ENCODE measurements at regions not wholly inside any gene's neighbourhood (a gene's known extent, or its start where the extent isn't known, plus 50 kb on each side); places are given as distances from the start of the nearest gene placed in this dataset.
A peak's percentile ranks its signal among the peaks of the same experiment; 100 is the strongest.

DNA sequence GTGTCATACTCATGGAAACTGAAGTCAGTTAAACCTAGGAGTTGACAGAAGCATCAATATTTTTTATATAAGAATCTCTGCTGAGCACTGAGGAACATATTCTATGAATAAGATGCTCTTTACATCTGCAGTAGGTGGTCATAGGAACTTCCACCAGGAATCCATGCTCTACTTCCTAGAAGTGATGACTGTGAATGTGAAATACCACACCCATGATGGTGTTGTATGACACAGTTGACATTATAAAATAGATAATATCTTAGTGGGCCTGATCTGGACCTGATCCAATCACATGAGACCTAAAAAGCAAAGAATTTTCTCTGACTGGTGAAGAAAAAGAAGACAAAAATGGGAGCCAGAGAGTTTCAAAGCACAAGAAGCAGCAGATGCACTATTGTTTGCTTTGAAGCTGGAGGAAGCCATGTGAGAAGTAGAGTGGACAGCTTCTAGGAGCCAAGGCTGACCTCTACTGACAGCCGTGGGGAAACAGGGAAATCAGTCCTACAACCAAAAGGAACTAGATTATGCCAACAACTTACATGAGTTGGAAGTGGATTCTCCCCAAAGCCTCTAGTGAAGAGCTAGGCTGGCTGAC lies 68.6 kb upstream of the HS3ST1 start:
- no peak for TF ChIP-seq EZH2 (IDR thresholded peaks at IDR 0.05; ENCODE audit: low read depth, unreplicated experiment)
- TF ChIP-seq EZH2phosphoT487 (IDR thresholded peaks at IDR 0.05; ENCODE audit: unreplicated experiment) = no peak
- TF ChIP-seq, protein P1, sequence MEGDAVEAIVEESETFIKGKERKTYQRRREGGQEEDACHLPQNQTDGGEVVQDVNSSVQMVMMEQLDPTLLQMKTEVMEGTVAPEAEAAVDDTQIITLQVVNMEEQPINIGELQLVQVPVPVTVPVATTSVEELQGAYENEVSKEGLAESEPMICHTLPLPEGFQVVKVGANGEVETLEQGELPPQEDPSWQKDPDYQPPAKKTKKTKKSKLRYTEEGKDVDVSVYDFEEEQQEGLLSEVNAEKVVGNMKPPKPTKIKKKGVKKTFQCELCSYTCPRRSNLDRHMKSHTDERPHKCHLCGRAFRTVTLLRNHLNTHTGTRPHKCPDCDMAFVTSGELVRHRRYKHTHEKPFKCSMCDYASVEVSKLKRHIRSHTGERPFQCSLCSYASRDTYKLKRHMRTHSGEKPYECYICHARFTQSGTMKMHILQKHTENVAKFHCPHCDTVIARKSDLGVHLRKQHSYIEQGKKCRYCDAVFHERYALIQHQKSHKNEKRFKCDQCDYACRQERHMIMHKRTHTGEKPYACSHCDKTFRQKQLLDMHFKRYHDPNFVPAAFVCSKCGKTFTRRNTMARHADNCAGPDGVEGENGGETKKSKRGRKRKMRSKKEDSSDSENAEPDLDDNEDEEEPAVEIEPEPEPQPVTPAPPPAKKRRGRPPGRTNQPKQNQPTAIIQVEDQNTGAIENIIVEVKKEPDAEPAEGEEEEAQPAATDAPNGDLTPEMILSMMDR (conservative IDR thresholded peaks at IDR 0.05; ENCODE audit: low read depth in 2 of 2) = peak; percentile 36 to 69
- TF ChIP-seq, protein P2, sequence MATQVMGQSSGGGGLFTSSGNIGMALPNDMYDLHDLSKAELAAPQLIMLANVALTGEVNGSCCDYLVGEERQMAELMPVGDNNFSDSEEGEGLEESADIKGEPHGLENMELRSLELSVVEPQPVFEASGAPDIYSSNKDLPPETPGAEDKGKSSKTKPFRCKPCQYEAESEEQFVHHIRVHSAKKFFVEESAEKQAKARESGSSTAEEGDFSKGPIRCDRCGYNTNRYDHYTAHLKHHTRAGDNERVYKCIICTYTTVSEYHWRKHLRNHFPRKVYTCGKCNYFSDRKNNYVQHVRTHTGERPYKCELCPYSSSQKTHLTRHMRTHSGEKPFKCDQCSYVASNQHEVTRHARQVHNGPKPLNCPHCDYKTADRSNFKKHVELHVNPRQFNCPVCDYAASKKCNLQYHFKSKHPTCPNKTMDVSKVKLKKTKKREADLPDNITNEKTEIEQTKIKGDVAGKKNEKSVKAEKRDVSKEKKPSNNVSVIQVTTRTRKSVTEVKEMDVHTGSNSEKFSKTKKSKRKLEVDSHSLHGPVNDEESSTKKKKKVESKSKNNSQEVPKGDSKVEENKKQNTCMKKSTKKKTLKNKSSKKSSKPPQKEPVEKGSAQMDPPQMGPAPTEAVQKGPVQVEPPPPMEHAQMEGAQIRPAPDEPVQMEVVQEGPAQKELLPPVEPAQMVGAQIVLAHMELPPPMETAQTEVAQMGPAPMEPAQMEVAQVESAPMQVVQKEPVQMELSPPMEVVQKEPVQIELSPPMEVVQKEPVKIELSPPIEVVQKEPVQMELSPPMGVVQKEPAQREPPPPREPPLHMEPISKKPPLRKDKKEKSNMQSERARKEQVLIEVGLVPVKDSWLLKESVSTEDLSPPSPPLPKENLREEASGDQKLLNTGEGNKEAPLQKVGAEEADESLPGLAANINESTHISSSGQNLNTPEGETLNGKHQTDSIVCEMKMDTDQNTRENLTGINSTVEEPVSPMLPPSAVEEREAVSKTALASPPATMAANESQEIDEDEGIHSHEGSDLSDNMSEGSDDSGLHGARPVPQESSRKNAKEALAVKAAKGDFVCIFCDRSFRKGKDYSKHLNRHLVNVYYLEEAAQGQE (IDR thresholded peaks at IDR 0.05; ENCODE audit: unreplicated experiment) = no peak
- TF ChIP-seq STAT1 (IDR thresholded peaks at IDR 0.05; ENCODE audit: unreplicated experiment) = no peak
- TF ChIP-seq JUNB (IDR thresholded peaks at IDR 0.05; ENCODE audit: unreplicated experiment) = no peak
